Astrocyte (in vitro differentiated cells and primary cell): ENCODE measurements at regions not wholly inside any gene's neighbourhood (a gene's known extent, or its start where the extent isn't known, plus 50 kb on each side); places are given as distances from the start of the nearest gene placed in this dataset.

Experiments used
- EZH2 ChIP-seq: IDR thresholded peaks from 2 replicates; pipeline ENCODE4 v1.6.1; 2012; ENCODE audit warnings: mild to moderate bottlenecking, low read length, inconsistent platforms; ENCODE audit not compliant: insufficient read depth
- TF ChIP-seq, protein P1 (sequence below): IDR thresholded peaks from 2 replicates; pipeline ENCODE4 v1.5.1; 2011; ENCODE audit warnings: low read depth, mild to moderate bottlenecking, inconsistent platforms, low read length, moderate library complexity; ENCODE audit not compliant: insufficient read depth

DNA sequence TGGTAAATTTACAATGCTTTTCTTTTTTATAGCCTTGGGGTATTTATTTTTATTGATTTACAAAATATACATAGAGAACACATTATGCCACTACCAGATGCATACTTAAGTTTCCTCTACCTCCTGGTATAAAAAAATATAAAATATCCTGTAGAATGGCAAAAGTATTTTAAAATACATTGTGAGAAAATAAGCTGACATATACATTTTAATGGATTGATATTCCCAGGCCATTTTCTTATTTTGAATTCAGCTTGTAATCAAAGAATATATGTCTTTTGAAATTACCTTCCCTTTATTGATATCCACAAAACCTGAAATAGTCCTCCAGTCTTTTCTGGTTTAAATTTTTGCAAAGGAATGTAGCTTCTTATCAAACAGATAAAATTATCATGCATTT, 923.9 kb downstream of the CDH18 start:
- TF ChIP-seq, protein P1, sequence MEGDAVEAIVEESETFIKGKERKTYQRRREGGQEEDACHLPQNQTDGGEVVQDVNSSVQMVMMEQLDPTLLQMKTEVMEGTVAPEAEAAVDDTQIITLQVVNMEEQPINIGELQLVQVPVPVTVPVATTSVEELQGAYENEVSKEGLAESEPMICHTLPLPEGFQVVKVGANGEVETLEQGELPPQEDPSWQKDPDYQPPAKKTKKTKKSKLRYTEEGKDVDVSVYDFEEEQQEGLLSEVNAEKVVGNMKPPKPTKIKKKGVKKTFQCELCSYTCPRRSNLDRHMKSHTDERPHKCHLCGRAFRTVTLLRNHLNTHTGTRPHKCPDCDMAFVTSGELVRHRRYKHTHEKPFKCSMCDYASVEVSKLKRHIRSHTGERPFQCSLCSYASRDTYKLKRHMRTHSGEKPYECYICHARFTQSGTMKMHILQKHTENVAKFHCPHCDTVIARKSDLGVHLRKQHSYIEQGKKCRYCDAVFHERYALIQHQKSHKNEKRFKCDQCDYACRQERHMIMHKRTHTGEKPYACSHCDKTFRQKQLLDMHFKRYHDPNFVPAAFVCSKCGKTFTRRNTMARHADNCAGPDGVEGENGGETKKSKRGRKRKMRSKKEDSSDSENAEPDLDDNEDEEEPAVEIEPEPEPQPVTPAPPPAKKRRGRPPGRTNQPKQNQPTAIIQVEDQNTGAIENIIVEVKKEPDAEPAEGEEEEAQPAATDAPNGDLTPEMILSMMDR: no peak
- no peak for TF ChIP-seq EZH2
